HG02885 (cell line): ENCODE measurements at regions not wholly inside any gene's neighbourhood (a gene's known extent, or its start where the extent isn't known, plus 50 kb on each side); places are given as distances from the start of the nearest gene placed in this dataset.

Experiments
- ATAC-seq: cut with Tn5 transposase; IDR thresholded peaks from one replicate; pipeline ENCODE4 v1.9.1; 2021; ENCODE audit warnings: mild to moderate bottlenecking; ENCODE audit not compliant: unreplicated experiment, poor library complexity

- ATAC-seq, result no peak
Observed at GRCh38 chr13:72537395-72537780, 190.0 kb downstream of the MZT1 start.

GRCh38 chr13:72536714-72537394 is 190.6 kb downstream of the MZT1 start:
- ATAC-seq, result no peak

- no peak for ATAC-seq
Observed at GRCh38 chr13:72534951-72535640, 192.3 kb downstream of the MZT1 start.

DNA sequence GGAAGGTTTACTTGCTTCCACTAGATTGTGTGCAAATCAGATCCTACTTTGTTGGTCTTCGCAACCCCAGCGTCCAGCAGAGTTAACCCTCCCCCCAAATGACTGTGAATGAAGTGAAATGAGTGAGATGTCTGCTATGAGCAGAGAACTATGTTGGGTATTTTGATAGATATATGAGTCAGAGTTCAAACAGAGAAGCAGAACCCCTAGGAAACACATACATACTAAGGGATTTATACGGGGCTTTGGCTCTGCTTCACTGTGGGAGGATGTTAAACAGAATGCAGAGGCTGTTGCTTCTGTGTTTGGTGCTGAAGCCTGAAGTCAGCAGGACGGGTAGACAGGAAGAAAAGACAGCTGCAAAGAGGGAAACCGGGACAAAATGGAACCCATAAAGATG is 197.0 kb downstream of the MZT1 start:
- ATAC-seq, result no peak

- ATAC-seq, result no peak
Observed at GRCh38 chr13:72527333-72527732, 200.1 kb downstream of the MZT1 start.

DNA sequence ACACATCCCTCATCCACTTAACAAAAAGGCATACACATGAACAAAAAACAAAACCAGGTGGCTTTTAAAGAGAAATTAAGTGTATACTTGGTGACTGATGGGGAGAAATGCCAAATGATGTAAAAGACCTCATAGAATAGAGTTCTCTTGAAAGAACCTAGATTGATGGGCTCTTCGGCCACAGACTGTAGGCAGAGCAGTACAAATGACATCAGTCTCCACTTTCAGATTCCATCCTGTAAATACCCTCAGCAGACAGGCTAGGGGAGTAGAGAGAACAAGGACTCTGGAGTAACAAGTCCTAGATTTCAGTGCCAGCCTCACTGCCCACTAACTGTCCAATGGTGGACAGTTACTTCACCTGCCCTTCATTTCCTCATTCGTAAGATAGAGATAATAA is 203.8 kb downstream of the MZT1 start:
- no peak for ATAC-seq

DNA sequence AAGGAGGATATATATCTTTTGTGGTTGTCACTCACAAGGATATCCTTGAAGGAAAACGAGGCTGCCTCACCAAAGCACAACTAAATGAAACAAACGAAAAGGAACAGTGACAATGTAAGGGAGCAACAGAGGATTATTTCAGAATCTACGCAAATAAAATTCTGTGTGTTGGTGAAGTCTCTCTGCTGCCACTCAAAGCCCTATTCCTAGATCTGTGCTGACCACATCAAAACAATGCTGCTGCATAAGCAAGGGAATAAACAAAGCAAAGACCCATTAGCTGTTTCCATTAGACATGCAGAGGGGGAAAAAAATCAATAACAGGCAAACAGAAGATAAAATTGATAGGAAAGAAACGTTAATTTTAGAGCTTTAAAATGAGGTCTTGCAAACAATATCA is 204.4 kb downstream of the MZT1 start:
- no peak for ATAC-seq

DNA sequence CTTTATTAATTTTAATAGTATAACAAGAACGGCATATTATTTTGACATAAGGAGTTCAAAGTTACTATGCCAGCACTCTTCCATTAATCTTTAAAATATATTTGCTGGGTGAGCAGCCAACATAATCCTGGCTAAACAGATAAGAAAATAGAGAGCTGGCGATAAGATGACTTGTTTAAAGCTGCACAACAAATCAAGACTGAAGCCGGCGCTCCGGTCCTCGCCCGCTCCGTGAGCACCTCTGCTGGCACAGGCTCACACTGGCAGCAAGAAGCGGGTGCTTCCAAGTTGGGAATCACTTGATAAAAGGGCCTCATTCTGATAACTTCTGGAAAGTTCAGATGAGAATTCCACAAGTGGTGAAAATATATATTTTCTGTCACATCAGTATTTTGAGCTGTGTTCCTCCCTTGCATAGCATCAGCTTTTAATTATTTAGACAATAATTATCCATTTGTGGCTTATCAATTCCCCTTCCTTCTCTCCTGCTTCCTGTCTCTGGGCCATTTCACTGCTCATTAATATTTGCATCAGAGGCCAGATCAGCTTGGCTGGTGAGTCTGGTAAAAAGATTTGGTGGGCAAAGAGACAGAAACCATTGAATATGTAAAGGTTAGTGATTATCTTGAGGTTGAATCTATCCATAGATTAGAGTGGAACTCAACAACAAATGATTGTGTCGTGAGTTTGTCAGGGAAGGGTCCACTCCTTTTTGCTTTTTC is 205.3 kb downstream of the MZT1 start:
- no peak for ATAC-seq

DNA sequence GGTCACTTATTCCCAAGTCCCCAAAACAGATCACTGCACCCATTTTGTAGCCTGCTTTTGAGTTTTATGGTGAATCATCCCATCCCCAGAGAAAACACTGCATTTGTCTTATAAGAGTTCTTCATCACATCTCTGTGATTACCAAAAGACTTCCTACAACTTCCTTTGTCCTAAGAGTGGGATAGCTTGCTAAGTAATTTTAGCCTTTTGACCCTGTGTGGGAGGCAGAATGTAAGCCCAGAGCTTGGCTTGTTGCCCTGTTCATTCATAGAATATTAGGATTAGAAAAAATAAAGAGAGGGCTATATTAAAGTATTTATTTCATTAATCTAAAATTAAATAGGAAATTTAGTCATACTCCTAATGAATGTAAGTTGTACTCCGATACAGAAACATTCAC is 213.3 kb downstream of the MZT1 start:
- no peak for ATAC-seq

GRCh38 chr13:72508392-72508791 is 219.0 kb downstream of the MZT1 start:
- no peak for ATAC-seq

GRCh38 chr13:72507416-72508199 is 219.8 kb downstream of the MZT1 start:
- no peak for ATAC-seq

DNA sequence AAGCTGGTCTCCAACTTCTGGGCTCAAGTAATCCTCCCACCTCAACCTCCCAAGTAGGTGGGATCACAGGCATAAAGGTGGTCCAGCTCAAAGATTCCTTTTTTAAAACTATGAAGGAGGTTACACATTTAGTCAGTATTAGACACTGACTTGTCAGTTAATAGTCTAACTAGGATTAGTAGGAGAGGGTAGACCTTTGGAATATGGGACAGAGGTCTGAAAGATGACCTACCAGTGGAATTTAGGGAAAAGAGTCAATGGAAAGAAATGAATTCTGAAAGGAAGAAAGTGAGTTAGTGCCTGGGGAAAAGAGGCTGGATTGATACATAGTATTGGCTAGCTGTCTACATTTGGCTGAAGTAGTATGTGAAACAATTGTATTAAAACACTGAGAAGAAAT is 220.7 kb downstream of the MZT1 start:
- no peak for ATAC-seq

DNA sequence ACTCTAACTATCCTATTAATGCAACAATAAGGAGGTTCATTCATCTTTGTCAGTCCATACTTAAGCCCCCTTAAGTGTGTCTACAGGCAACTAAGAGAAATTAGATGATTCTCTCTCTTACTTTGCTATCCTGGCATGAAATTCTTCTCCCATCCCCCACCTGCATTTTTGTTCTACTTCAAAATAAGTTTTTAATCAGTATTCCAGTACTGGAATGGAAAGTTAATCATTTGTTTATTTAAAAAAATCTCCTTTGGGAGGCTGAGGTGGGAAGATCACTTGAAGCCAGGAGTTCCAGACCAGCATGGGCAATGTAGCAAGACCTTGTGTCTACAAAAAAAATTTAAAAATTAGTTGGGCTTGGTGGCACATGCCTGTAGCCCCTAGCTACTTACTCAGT is 222.1 kb downstream of the MZT1 start:
- no peak for ATAC-seq

DNA sequence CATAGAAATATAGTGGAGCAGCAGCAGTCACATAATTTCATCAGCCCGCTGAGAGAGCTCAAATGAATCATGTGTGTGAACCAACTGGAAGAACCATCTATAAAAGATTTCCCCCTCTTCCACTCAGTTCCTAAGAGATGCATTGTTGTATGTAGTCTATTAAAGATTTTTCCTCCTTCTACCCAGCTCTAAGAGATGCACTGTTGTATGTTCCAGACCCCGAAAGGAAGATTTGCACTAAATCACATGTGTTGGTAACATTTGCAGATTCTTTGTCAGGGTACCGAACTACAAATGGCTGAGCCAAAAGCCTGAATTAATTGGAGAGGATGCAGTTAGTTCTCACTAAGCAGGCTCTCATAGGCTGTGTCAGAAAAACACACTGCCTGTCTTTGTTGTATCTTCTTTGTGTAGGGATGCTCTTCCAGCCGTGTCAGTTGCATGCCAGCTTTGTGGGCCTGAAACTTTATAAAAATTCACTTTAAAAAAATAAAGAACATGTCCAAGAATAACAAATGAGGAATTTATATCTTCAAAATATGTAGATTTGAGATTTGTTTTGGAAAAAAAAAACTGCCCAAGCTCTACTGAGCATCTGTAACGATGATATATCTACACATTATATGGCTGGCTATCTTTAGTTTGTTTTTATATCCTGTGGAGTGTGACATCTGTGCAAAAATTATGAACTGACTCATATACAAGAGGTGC is 223.1 kb downstream of the MZT1 start:
- no peak for ATAC-seq

GRCh38 chr13:72500851-72501250 is 226.6 kb downstream of the MZT1 start:
- ATAC-seq, result no peak

GRCh38 chr13:72495681-72496080 is 231.7 kb downstream of the MZT1 start:
- ATAC-seq, result no peak

DNA sequence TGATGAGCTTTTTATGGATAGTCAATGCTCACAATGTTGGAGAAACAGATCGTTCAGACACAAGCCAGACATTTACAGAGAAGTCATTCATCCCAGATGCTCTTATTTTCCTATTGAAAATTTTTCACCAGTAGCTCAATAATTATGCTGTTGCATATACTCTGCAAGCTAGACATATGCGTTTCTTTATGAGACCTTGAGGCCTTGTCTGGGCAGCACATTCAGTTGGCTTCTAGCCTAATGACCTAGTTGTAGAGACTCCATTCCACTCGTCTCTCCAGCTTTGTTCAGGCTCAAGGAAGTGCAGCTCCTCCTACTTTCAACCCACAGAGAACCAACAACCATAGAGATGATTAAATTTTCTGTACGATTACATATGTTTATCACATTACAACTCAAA is 237.7 kb downstream of the MZT1 start:
- no peak for ATAC-seq

DNA sequence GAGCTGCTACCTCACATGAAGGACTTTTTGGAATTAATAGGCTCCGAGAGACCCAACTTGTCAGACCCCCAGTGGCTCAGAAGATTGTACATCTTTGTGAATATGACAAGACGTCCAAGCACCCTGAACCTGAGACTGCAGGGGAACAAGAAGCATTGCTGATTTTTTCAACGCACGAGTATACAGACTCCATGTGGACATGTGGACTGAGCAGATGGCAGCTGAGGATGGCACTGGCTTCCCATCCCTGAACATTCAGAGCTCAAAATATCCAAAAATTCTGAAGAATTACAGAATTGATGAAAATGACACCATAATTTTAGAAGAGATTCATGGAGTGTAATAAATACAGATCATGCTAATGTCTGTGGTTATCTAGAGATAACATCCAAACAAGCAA is 254.1 kb downstream of the MZT1 start:
- no peak for ATAC-seq

- no peak for ATAC-seq
Observed at GRCh38 chr13:72469906-72470305, 257.5 kb downstream of the MZT1 start.

DNA sequence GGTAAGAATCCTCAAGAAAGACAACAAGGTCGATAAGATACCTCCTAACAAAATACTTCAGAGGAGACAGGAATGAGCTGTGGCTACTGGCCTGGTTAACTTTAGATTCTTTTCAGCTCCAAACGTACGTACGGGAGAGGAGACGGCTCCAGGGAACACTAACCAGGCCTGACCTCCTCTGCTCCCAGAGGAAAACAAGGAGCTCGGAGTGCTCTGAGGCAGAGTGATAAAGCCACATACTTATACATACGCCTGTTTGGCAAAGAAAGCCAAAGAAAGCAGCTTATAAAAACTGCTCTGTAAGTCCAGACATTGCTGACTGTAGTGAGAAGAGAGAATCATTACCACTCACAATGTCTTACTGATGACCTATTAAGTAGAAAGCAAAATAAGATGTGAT is 263.9 kb downstream of the MZT1 start:
- ATAC-seq, result no peak
